Smooth muscle cell (in vitro differentiated cells): ENCODE measurements at regions not wholly inside any gene's neighbourhood (a gene's known extent, or its start where the extent isn't known, plus 50 kb on each side); places are given as distances from the start of the nearest gene placed in this dataset.

ENCODE experiments used
- DNase-seq: peaks from one replicate; lab custom pipeline; 2025; ENCODE audit not compliant: unreplicated experiment; lab: John Stamatoyannopoulos, UW
- H2AFZ ChIP-seq: fragments of 200-600 bp; sonication (generic); 2 replicates; pipeline ENCODE4 v1.6.0; 2016; ENCODE audit warnings: antibody characterized with exemption, low read depth, mild to moderate bottlenecking
- H3F3A ChIP-seq: fragments of 200-600 bp; sonication (generic); 2 replicates; pipeline ENCODE4 v1.6.0; 2017; ENCODE audit warnings: antibody characterized with exemption, low read depth
- H3K27ac ChIP-seq: fragments of 200-600 bp; sonication (generic); 2 replicates; pipeline ENCODE4 v1.5.1; 2016; ENCODE audit warnings: low read depth, mild to moderate bottlenecking
- H3K27me3 ChIP-seq: fragments of 200-600 bp; sonication (generic); 2 replicates; pipeline ENCODE4 v1.6.1; 2016; ENCODE audit warnings: low read depth, mild to moderate bottlenecking
- H3K36me3 ChIP-seq: fragments of 200-600 bp; sonication (generic); 2 replicates; pipeline ENCODE4 v1.5.1; 2016; ENCODE audit warnings: low read depth
- H3K4me1 ChIP-seq: fragments of 200-600 bp; sonication (generic); 2 replicates; pipeline ENCODE4 v1.5.1; 2016; ENCODE audit warnings: low read depth
- H3K4me2 ChIP-seq: fragments of 200-600 bp; sonication (generic); 2 replicates; pipeline ENCODE4 v1.6.0; 2016; ENCODE audit warnings: mild to moderate bottlenecking
- H3K4me3 ChIP-seq: fragments of 200-600 bp; sonication (generic); 2 replicates; pipeline ENCODE4 v1.5.1; 2016; ENCODE audit warnings: mild to moderate bottlenecking
- H3K79me2 ChIP-seq: fragments of 200-600 bp; sonication (generic); 2 replicates; pipeline ENCODE4 v1.6.0; 2016; ENCODE audit warnings: low read depth, mild to moderate bottlenecking
- H3K9ac ChIP-seq: fragments of 200-600 bp; sonication (generic); 2 replicates; pipeline ENCODE4 v1.6.0; 2016; ENCODE audit warnings: low read depth
- H3K9me3 ChIP-seq: fragments of 200-600 bp; sonication (generic); replicated peaks from 2 replicates; pipeline ENCODE4 v1.5.1; 2016; ENCODE audit warnings: low read depth
- H4K20me1 ChIP-seq: fragments of 200-600 bp; sonication (generic); 2 replicates; pipeline ENCODE4 v1.6.0; 2016; ENCODE audit warnings: low read depth
- CTCF ChIP-seq: fragments of 200-600 bp; sonication (generic); IDR thresholded peaks from 2 replicates; pipeline ENCODE4 v1.5.1; 2017; ENCODE audit warnings: borderline replicate concordance, mild to moderate bottlenecking, antibody characterized with exemption; ENCODE audit not compliant: insufficient read depth, poor library complexity, severe bottlenecking
- WGBS: methylation state at CpG from one replicate; pipeline ENCODE4 v1.1.7; 2016; ENCODE audit warnings: low lambda C conversion rate; 5-methylcytosine and 5-hydroxymethylcytosine counted together

GRCh38 chr6:115551527-115551926 lies 509.2 kb downstream of the FRK start:
- 57% methylated on average over 3 of the region's 3 CpGs for WGBS
- Histone ChIP-seq H3K9ac (no peak overlapping the region), H3K79me2 (no peaks in the 10 kb centered on the region), H3F3A (no peaks in the 10 kb centered on the region), H3K27me3 (no peaks in the 10 kb centered on the region), H3K9me3 (no peaks in the 10 kb centered on the region), H2AFZ (peak overlapping the region; percentile 32), H3K27ac (no peak overlapping the region), H3K4me3 (no peak overlapping the region), H3K4me1 (no peaks in the 10 kb centered on the region), H3K36me3 (no peaks in the 10 kb centered on the region), H3K4me2 (no peak overlapping the region), H4K20me1 (no peaks in the 10 kb centered on the region)
- TF ChIP-seq CTCF: no peak
- no peak for DNase-seq

GRCh38 chr6:115545672-115545986 lies 515.1 kb downstream of the FRK start:
- no peaks in the 10 kb centered on the region for H4K20me1 ChIP-seq
- H3K27me3 ChIP-seq: no peaks in the 10 kb centered on the region
- TF ChIP-seq CTCF: no peak
- no peaks in the 10 kb centered on the region for H3K9me3 ChIP-seq
- H3K79me2 ChIP-seq: no peaks in the 10 kb centered on the region
- no peak overlapping the region for H3K27ac ChIP-seq
- H3K4me3 ChIP-seq: no peak overlapping the region
- no peak overlapping the region for H3K9ac ChIP-seq
- no peak for DNase-seq
- no peak overlapping the region for H2AFZ ChIP-seq
- H3K36me3 ChIP-seq: no peaks in the 10 kb centered on the region
- H3K4me2 ChIP-seq: no peak overlapping the region
- no peaks in the 10 kb centered on the region for H3F3A ChIP-seq
- 64% methylated on average over 3 of the region's 3 CpGs for WGBS
- no peaks in the 10 kb centered on the region for H3K4me1 ChIP-seq

GRCh38 chr6:115544765-115545671 lies 515.7 kb downstream of the FRK start:
- no peak overlapping the region for H3K9ac ChIP-seq
- no peaks in the 10 kb centered on the region for H3K79me2 ChIP-seq
- DNase-seq: no peak
- H3F3A ChIP-seq: no peaks in the 10 kb centered on the region
- no peak overlapping the region for H3K27ac ChIP-seq
- WGBS: 65% methylated on average over 23 of the region's 23 CpGs
- no peaks in the 10 kb centered on the region for H3K36me3 ChIP-seq
- no peaks in the 10 kb centered on the region for H4K20me1 ChIP-seq
- H3K4me3 ChIP-seq: no peak overlapping the region
- peak; percentile 35 for TF ChIP-seq CTCF
- no peaks in the 10 kb centered on the region for H3K4me1 ChIP-seq
- H2AFZ ChIP-seq: no peak overlapping the region
- H3K27me3 ChIP-seq: no peaks in the 10 kb centered on the region
- H3K4me2 ChIP-seq: no peak overlapping the region
- H3K9me3 ChIP-seq: no peaks in the 10 kb centered on the region
